Omental fat pad (tissue), 3 donors: ENCODE measurements at regions not wholly inside any gene's neighbourhood (a gene's known extent, or its start where the extent isn't known, plus 50 kb on each side); places are given as distances from the start of the nearest gene placed in this dataset.

Experiments
- ATAC-seq: fragments of 150-250 bp; one replicate; pipeline ENCODE4 v1.9.1; 2016; ENCODE audit warnings: mild to moderate bottlenecking, moderate library complexity; ENCODE audit not compliant: low FRiP score
- DNase-seq: peaks from one replicate; pipeline ENCODE4 v3.0.0-alpha.2; 2019; ENCODE audit warnings: low spot score
- TF ChIP-seq, protein P1 (sequence below), 3 donors: fragments of 450-650 bp; IDR thresholded peaks; one replicate each; pipeline ENCODE4 v1.5.1; 2016 to 2017; ENCODE audit warnings: antibody characterized with exemption in 3 of 3, mild to moderate bottlenecking in 3 of 3, moderate library complexity in 2 of 3

DNA sequence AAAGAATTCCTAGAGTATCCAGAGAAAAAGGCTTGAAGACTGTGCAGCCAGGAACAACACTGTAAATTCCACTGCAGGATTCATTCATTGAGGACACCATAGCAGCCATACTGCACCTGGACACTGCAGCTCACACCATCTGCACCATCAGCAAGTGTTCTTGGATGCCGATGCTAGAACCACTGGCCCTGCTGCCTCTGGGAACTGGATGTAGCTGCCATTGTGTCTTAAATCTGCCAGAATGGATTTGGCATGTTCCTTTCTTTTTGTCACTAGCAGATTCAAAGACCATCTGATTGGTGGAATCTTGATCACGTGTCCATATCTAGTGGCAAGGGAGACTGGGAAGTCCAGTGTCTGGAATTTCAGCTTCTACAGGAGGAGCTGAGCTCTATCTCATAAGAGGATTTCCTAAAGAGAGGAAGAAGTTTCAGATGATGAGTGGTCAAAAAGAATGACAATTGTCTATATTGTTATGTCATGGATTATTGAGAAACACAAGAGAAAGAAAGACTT is 278.3 kb upstream of the ANKRD55 start:
- TF ChIP-seq, protein P1, sequence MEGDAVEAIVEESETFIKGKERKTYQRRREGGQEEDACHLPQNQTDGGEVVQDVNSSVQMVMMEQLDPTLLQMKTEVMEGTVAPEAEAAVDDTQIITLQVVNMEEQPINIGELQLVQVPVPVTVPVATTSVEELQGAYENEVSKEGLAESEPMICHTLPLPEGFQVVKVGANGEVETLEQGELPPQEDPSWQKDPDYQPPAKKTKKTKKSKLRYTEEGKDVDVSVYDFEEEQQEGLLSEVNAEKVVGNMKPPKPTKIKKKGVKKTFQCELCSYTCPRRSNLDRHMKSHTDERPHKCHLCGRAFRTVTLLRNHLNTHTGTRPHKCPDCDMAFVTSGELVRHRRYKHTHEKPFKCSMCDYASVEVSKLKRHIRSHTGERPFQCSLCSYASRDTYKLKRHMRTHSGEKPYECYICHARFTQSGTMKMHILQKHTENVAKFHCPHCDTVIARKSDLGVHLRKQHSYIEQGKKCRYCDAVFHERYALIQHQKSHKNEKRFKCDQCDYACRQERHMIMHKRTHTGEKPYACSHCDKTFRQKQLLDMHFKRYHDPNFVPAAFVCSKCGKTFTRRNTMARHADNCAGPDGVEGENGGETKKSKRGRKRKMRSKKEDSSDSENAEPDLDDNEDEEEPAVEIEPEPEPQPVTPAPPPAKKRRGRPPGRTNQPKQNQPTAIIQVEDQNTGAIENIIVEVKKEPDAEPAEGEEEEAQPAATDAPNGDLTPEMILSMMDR (IDR thresholded peaks at IDR 0.05): no peak
- DNase-seq: no peak
- ATAC-seq: no peak

DNA sequence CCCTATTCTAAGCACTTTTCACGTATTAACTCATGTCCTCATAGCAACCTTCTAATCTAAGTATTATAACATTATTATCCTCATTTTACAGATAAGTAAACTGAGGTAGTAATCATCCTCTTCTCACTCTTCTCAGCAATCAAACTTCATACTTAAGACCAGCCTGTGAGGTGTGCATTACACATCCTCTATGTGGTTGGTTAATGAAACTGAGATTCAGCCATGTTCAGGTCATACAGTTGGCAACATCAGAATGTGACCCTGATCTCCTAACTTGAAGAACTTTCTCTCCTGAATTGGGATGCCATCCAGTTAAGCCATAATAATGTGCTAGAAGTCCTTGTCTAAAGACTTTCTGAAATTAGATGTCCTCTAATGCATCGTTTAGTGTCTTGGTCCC is 275.1 kb upstream of the ANKRD55 start:
- DNase-seq (no peak), ATAC-seq (no peak)
- TF ChIP-seq, protein P1 (IDR thresholded peaks at IDR 0.05): no peak

DNA sequence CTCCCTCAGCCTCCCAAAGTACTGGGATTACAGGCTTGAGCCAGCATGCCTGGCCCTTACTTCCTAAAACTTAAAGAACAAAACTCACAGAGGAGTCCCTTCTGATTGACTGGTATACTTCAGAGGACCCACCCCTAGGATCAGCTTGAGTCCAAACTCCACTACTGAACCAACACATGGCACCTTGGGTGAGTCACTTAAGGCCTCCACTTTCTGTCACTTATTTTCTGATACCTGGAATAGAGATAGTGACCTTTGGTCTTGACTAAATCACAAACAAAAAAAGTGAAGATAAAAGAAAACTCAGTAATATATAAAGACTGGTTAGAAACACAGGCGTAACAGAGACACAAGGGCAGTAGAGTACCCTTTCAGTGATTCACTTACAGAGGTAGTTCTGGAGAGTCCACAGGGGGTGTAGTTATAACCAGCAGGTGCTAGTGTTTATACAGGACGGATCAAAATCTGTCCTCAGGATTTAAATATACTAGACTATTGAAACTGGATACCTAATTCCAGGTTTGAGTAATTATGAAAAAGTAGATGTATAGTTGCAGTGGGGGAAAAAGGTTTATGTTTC is 274.3 kb upstream of the ANKRD55 start:
- TF ChIP-seq, protein P1 (IDR thresholded peaks at IDR 0.05): no peak
- no peak for ATAC-seq
- no peak for DNase-seq

DNA sequence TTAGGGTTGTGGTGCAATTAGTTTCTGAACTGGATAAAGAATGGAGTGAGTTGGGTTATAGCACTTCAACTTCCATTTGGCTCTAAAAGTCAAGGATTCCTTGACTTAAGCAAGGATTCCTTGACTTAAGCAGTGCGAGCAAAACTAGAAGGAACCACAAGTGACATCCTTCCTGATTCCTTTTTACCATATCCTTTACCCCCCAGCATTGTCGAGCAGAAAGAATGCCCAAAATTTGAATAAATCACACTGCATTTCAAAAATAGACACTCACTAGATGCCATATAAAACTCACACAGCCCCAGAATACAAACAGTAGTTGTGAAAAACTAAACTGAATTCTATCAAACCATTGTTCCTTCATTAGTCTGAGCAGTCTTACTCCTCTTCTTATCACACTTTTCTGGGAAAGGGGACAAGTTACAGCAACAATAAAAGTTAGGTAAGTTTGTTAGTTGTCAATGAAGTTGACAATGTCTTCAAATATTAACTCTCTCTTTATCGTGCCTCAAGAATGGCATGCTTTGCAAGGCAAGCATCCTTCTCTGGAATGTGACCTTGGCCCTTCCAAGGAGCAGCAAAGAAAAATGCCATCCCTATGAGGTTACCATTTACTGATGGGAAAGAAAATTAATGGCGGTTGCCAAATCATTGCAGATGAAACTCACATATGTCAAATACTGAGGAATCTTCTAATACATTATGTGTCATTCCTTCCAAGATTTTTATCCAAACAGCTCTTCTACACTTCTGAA is 273.3 kb upstream of the ANKRD55 start:
- no peak for DNase-seq
- TF ChIP-seq, protein P1 (IDR thresholded peaks at IDR 0.05): no peak
- ATAC-seq: no peak

DNA sequence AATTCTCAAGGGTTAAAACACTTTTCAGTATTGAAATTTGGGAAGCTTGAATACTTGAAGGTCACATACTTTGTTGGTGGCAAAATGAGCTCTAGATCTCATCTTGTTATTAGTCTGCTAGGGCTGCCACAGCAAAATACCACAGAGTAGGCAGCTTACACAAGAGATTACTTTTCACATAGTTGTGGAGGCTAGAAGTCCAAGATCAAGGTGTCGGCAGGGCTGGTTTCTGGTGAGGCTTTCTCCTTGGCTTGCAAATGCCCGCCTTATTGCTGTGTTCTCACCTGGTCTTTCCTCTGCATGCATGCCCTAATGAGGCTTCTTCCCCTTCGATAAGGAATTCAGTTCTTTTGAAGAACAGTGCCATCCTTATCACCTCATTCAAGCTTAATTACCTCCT is 270.8 kb upstream of the ANKRD55 start:
- DNase-seq (no peak), ATAC-seq (no peak)
- TF ChIP-seq, protein P1 (IDR thresholded peaks at IDR 0.05): no peak

DNA sequence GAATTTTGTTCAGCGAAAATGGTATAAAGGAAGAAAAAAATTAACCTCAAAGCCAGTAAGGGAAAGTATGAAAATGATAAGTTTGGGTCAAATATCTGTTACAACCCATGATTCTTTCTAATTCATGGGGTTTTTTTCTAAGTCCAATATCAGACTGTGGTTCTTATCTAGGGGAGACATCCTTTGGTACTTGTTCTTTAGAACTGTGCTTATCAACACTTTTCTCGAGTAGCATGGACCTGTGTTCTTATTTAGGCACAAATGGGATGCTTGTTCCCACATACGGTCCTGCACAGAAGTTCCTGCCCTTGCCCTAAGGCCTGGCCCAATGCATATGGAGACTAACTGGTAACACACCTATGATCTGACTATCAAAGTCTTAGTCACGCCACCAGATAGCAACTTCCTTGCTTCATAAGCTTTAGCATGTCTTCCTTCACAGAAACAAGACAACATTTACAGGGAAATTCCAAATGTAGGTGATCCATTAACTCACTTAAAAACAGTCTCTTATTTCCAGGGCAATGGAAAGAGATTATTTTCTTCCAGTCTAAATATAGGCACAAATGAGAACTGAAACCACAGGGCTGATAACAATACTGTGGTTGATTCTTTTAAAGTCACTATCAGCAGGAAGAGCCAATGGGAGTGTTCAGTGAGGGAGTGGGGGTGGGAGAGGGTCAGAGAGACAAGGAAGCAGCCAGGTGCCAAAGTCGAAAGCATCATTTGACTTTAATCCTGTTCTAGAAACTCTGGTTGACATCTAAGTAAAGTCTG is 268.8 kb upstream of the ANKRD55 start:
- TF ChIP-seq, protein P1 (IDR thresholded peaks at IDR 0.05): no peak
- DNase-seq (no peak), ATAC-seq (no peak)
